Neural progenitor cell (in vitro differentiated cells): ENCODE measurements at regions not wholly inside any gene's neighbourhood (a gene's known extent, or its start where the extent isn't known, plus 50 kb on each side); places are given as distances from the start of the nearest gene placed in this dataset.
"Not testable (repeated sequence)": the region's sequence is repeated elsewhere in the genome, so short reads cannot be mapped to it uniquely, and the experiment has no call there.

Experiments used
- DNase-seq: peaks from one replicate; pipeline ENCODE4 v3.0.0-alpha.2; 2016; ENCODE audit warnings: low spot score
- H2AFZ ChIP-seq: fragments of 200-600 bp; sonication (generic); replicated peaks from 2 replicates; pipeline ENCODE4 v1.6.1; 2016; ENCODE audit warnings: antibody characterized with exemption
- H3F3A ChIP-seq: fragments of 200-600 bp; sonication (generic); 2 replicates; pipeline ENCODE4 v1.6.1; 2016; ENCODE audit warnings: antibody characterized with exemption, low read depth
- H3K27ac ChIP-seq: fragments of 200-600 bp; sonication (generic); 2 replicates; pipeline ENCODE4 v1.5.1; 2016; ENCODE audit warnings: mild to moderate bottlenecking
- H3K27me3 ChIP-seq: fragments of 200-600 bp; sonication (generic); 2 replicates; pipeline ENCODE4 v1.6.1; 2016; ENCODE audit warnings: mild to moderate bottlenecking, moderate library complexity
- H3K36me3 ChIP-seq: fragments of 200-600 bp; sonication (generic); 2 replicates; pipeline ENCODE4 v1.5.1; 2016
- H3K4me1 ChIP-seq: fragments of 200-600 bp; sonication (generic); 2 replicates; pipeline ENCODE4 v1.6.1; 2016; ENCODE audit warnings: mixed run types
- H3K4me2 ChIP-seq: fragments of 200-600 bp; sonication (generic); 2 replicates; pipeline ENCODE4 v1.6.1; 2016
- H3K4me3 ChIP-seq: fragments of 200-600 bp; sonication (generic); 2 replicates; pipeline ENCODE4 v1.5.1; 2016
- H3K79me2 ChIP-seq: fragments of 200-600 bp; sonication (generic); 2 replicates; pipeline ENCODE4 v1.6.1; 2016; ENCODE audit warnings: low read depth
- H3K9ac ChIP-seq: fragments of 200-600 bp; sonication (generic); 2 replicates; pipeline ENCODE4 v1.6.1; 2016
- H3K9me3 ChIP-seq: fragments of 200-600 bp; sonication (generic); 2 replicates; pipeline ENCODE4 v1.5.1; 2016; ENCODE audit warnings: low read depth
- H4K20me1 ChIP-seq: fragments of 200-600 bp; sonication (generic); 2 replicates; pipeline ENCODE4 v1.6.1; 2016; ENCODE audit warnings: low read depth
- H3K27ac Mint-ChIP-seq: 3 replicates; pipeline ENCODE4 v1.8.0; 2021; ENCODE audit warnings: mixed read lengths
- H3K27me3 Mint-ChIP-seq: 2 replicates; pipeline ENCODE4 v1.8.0; 2022; ENCODE audit warnings: low read depth, mild to moderate bottlenecking, inconsistent platforms, moderate library complexity, mixed read lengths; ENCODE audit not compliant: insufficient read depth
- H3K36me3 Mint-ChIP-seq: 3 replicates; pipeline ENCODE4 v1.8.0; 2021; ENCODE audit warnings: mixed read lengths
- H3K4me1 Mint-ChIP-seq: 3 replicates; pipeline ENCODE4 v1.8.0; 2021; ENCODE audit warnings: mixed read lengths
- H3K4me3 Mint-ChIP-seq: 3 replicates; pipeline ENCODE4 v1.8.0; 2021; ENCODE audit warnings: mild to moderate bottlenecking, moderate library complexity, mixed read lengths
- H3K9me3 Mint-ChIP-seq: 3 replicates; pipeline ENCODE4 v1.8.0; 2020; ENCODE audit warnings: mixed read lengths
- CTCF ChIP-seq: fragments of 200-600 bp; sonication (generic); IDR thresholded peaks from 2 replicates; pipeline ENCODE4 v1.5.1; 2017; ENCODE audit warnings: antibody characterized with exemption, mild to moderate bottlenecking
- EZH2 ChIP-seq: fragments of 200-600 bp; sonication (generic); IDR thresholded peaks from 2 replicates; pipeline ENCODE4 v1.6.1; 2017; ENCODE audit warnings: antibody characterized with exemption, mild to moderate bottlenecking, moderate library complexity
- EZH2phosphoT487 ChIP-seq: fragments of 200-600 bp; sonication (generic); IDR thresholded peaks from 2 replicates; pipeline ENCODE4 v1.6.1; 2017; ENCODE audit warnings: antibody characterized with exemption

GRCh38 chr1:60916199-60916598, 166.2 kb upstream of the NFIA start:
- Mint-ChIP-seq H3K27ac (no peak overlapping the region), H3K36me3 (no peaks in the 10 kb centered on the region), H3K4me1 (peaks cover 41% of the 10 kb centered on the region), H3K27me3 (peaks cover 22% of the 10 kb centered on the region), H3K4me3 (no peak overlapping the region), H3K9me3 (peaks cover 4% of the 10 kb centered on the region)
- Histone ChIP-seq H3K36me3 (no peaks in the 10 kb centered on the region), H3K9me3 (no peaks in the 10 kb centered on the region), H3K27me3 (peaks cover 45% of the 10 kb centered on the region), H3K79me2 (no peaks in the 10 kb centered on the region), H3K9ac (no peak overlapping the region), H3K4me1 (peaks cover 47% of the 10 kb centered on the region), H3F3A (peaks cover 19% of the 10 kb centered on the region), H4K20me1 (peaks cover 14% of the 10 kb centered on the region), H2AFZ (no peak overlapping the region), H3K27ac (no peak overlapping the region), H3K4me3 (no peak overlapping the region), H3K4me2 (peak overlapping the region; percentile 20)
- no peak for DNase-seq
- TF ChIP-seq EZH2: no peak
- TF ChIP-seq EZH2phosphoT487: no peak
- TF ChIP-seq CTCF: no peak

- no peak for DNase-seq
- Histone ChIP-seq H2AFZ (no peak overlapping the region), H3K27ac (no peak overlapping the region), H3K79me2 (no peaks in the 10 kb centered on the region), H3K9me3 (no peaks in the 10 kb centered on the region), H3K27me3 (peaks cover 45% of the 10 kb centered on the region), H3K4me3 (no peak overlapping the region), H3K9ac (no peak overlapping the region), H4K20me1 (peaks cover 8% of the 10 kb centered on the region), H3F3A (peaks cover 12% of the 10 kb centered on the region), H3K4me2 (no peak overlapping the region), H3K4me1 (peaks cover 40% of the 10 kb centered on the region), H3K36me3 (no peaks in the 10 kb centered on the region)
- H3K9me3 Mint-ChIP-seq: peaks cover 7% of the 10 kb centered on the region
- H3K4me1 Mint-ChIP-seq: peaks cover 35% of the 10 kb centered on the region
- H3K36me3 Mint-ChIP-seq: no peaks in the 10 kb centered on the region
- no peak overlapping the region for H3K4me3 Mint-ChIP-seq
- peaks cover 22% of the 10 kb centered on the region for H3K27me3 Mint-ChIP-seq
- no peak overlapping the region for H3K27ac Mint-ChIP-seq
- TF ChIP-seq EZH2 (no peak), EZH2phosphoT487 (no peak), CTCF (no peak)
Observed at GRCh38 chr1:60915441-60915840, 166.9 kb upstream of the NFIA start.

GRCh38 chr1:60914982-60915381, 167.4 kb upstream of the NFIA start:
- Histone ChIP-seq H3K79me2 (no peaks in the 10 kb centered on the region), H3K36me3 (no peaks in the 10 kb centered on the region), H3K9me3 (no peaks in the 10 kb centered on the region), H2AFZ (no peak overlapping the region), H3K4me2 (no peak overlapping the region), H3K27me3 (peaks cover 45% of the 10 kb centered on the region), H3K9ac (no peak overlapping the region), H3K4me1 (peaks cover 37% of the 10 kb centered on the region), H3K27ac (no peak overlapping the region), H3F3A (peaks cover 9% of the 10 kb centered on the region), H4K20me1 (peaks cover 6% of the 10 kb centered on the region), H3K4me3 (no peak overlapping the region)
- H3K27ac Mint-ChIP-seq: no peak overlapping the region
- no peak overlapping the region for H3K4me3 Mint-ChIP-seq
- H3K27me3 Mint-ChIP-seq: peaks cover 22% of the 10 kb centered on the region
- no peaks in the 10 kb centered on the region for H3K36me3 Mint-ChIP-seq
- peaks cover 32% of the 10 kb centered on the region for H3K4me1 Mint-ChIP-seq
- DNase-seq: no peak
- TF ChIP-seq EZH2 (no peak), CTCF (no peak), EZH2phosphoT487 (no peak)
- H3K9me3 Mint-ChIP-seq: peaks cover 7% of the 10 kb centered on the region

GRCh38 chr1:60913708-60914107, 168.7 kb upstream of the NFIA start:
- H2AFZ ChIP-seq, H3K4me3 ChIP-seq, H3K36me3 Mint-ChIP-seq, H3K36me3 ChIP-seq, H4K20me1 ChIP-seq, H3K9me3 Mint-ChIP-seq, H3K9ac ChIP-seq, H3K79me2 ChIP-seq, DNase-seq, H3K4me3 Mint-ChIP-seq, H3K4me2 ChIP-seq, H3F3A ChIP-seq, H3K27ac ChIP-seq, H3K9me3 ChIP-seq: not testable (repeated sequence)
- Mint-ChIP-seq H3K27ac (peak overlapping the region; percentile 2), H3K27me3 (peaks cover 21% of the 10 kb centered on the region), H3K4me1 (peaks cover 30% of the 10 kb centered on the region)
- H3K27me3 ChIP-seq: peaks cover 34% of the 10 kb centered on the region
- H3K4me1 ChIP-seq: peaks cover 37% of the 10 kb centered on the region
